NOMO-1 treated with dmso at 0.1 percent for 144 hours (cell line): ENCODE measurements at regions not wholly inside any gene's neighbourhood (a gene's known extent, or its start where the extent isn't known, plus 50 kb on each side); places are given as distances from the start of the nearest gene placed in this dataset.
"Not testable (repeated sequence)": the region's sequence is repeated elsewhere in the genome, so short reads cannot be mapped to it uniquely, and the experiment has no call there.

Experiments
- DNase-seq: peaks from one replicate; lab custom pipeline; 2025; ENCODE audit not compliant: unreplicated experiment; lab: John Stamatoyannopoulos, UW

GRCh38 chr4:96395747-96396146 lies 555.9 kb downstream of the PDHA2 start:
- DNase-seq, result no peak

- DNase-seq, result no peak
Measured at GRCh38 chr4:96406742-96407141, 566.8 kb downstream of the PDHA2 start.

- no peak for DNase-seq
Measured at GRCh38 chr4:96407225-96407624, 567.3 kb downstream of the PDHA2 start.

GRCh38 chr4:96407738-96408463 lies 568.0 kb downstream of the PDHA2 start:
- no peak for DNase-seq

GRCh38 chr4:96414853-96415252 lies 575.0 kb downstream of the PDHA2 start:
- DNase-seq, result not testable (repeated sequence)

- DNase-seq, result no peak
Measured at GRCh38 chr4:96429657-96430056, 589.8 kb downstream of the PDHA2 start.

GRCh38 chr4:96431094-96431493 lies 591.2 kb downstream of the PDHA2 start:
- DNase-seq, result no peak

- DNase-seq, result no peak
Measured at GRCh38 chr4:96448315-96448872, 608.5 kb downstream of the PDHA2 start.

GRCh38 chr4:96455045-96455720 lies 615.3 kb downstream of the PDHA2 start:
- DNase-seq, result no peak

- not testable (repeated sequence) for DNase-seq
Measured at GRCh38 chr4:96458031-96458430, 618.1 kb downstream of the PDHA2 start.

GRCh38 chr4:96459105-96459504 lies 619.2 kb downstream of the PDHA2 start:
- DNase-seq, result no peak

- DNase-seq, result no peak
Measured at GRCh38 chr4:96465834-96466233, 625.9 kb downstream of the PDHA2 start.

GRCh38 chr4:96471956-96472867 lies 632.3 kb downstream of the PDHA2 start:
- DNase-seq, result no peak

- DNase-seq, result no peak
Measured at GRCh38 chr4:96473246-96473645, 633.4 kb downstream of the PDHA2 start.

- DNase-seq, result no peak
Measured at GRCh38 chr4:96483308-96484030, 643.6 kb downstream of the PDHA2 start.

GRCh38 chr4:96486563-96486962 lies 646.7 kb downstream of the PDHA2 start:
- no peak for DNase-seq

GRCh38 chr4:96497621-96498020 lies 657.7 kb downstream of the PDHA2 start:
- no peak for DNase-seq

GRCh38 chr4:96504386-96504785 lies 664.5 kb downstream of the PDHA2 start:
- DNase-seq, result no peak

- DNase-seq, result no peak
Measured at GRCh38 chr4:96509039-96509741, 669.3 kb downstream of the PDHA2 start.

GRCh38 chr4:96519291-96519690 lies 679.4 kb downstream of the PDHA2 start:
- DNase-seq, result no peak
